Bronchial epithelial cell (primary cell): ENCODE measurements at regions not wholly inside any gene's neighbourhood (a gene's known extent, or its start where the extent isn't known, plus 50 kb on each side); places are given as distances from the start of the nearest gene placed in this dataset.
"Not testable (repeated sequence)": the region's sequence is repeated elsewhere in the genome, so short reads cannot be mapped to it uniquely, and the experiment has no call there.

Source experiments
- DNase-seq: peaks from one replicate; pipeline ENCODE4 v3.0.0-alpha.2; 2010; ENCODE audit warnings: low read depth
- FAIRE-seq: peaks from 2 replicates; lab custom pipeline; 2011; peaks lifted over from hg19 to GRCh38; lab: Jason Lieb, UNC
- H3K27me3 ChIP-seq: 2 replicates; pipeline ENCODE4 v1.5.1; 2011; ENCODE audit warnings: low read length; ENCODE audit not compliant: control insufficient read depth, insufficient read depth
- H3K36me3 ChIP-seq: 2 replicates; pipeline ENCODE4 v1.5.1; 2011; ENCODE audit warnings: low read length; ENCODE audit not compliant: control insufficient read depth, insufficient read depth
- H3K4me3 ChIP-seq: 2 replicates; pipeline ENCODE4 v1.5.1; 2011; ENCODE audit warnings: mild to moderate bottlenecking, low read depth, low read length, control low read depth
- TF ChIP-seq, protein P1 (sequence below): IDR thresholded peaks from 2 replicates; pipeline ENCODE4 v1.5.1; 2011; ENCODE audit warnings: mild to moderate bottlenecking, moderate library complexity, low read length, control low read depth, inconsistent platforms; ENCODE audit not compliant: insufficient read depth, severe bottlenecking

DNA sequence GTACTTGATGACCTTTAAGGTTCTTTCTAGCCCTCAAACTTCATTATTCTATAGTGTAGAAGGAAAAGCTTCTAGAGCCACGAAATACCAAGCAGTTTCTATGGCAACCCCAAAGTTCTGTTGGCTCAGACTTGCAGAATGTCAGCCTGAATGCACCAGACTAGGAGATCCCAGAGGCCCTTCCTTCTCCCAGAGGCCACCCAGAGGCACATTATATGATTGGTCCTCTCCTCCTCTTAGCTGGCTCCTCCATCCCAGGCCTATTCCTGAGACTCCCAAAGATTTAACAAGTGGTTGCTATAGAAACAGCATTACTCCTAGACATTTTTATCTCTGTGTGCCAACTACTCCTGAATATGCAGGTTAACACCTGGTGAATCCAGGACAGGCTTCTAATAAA, 69.2 kb upstream of the CCDC90B start:
- Histone ChIP-seq H3K27me3 (no peaks in the 10 kb centered on the region), H3K4me3 (no peak overlapping the region), H3K36me3 (no peaks in the 10 kb centered on the region)
- FAIRE-seq, result no peak
- DNase-seq, result no peak
- TF ChIP-seq, protein P1, sequence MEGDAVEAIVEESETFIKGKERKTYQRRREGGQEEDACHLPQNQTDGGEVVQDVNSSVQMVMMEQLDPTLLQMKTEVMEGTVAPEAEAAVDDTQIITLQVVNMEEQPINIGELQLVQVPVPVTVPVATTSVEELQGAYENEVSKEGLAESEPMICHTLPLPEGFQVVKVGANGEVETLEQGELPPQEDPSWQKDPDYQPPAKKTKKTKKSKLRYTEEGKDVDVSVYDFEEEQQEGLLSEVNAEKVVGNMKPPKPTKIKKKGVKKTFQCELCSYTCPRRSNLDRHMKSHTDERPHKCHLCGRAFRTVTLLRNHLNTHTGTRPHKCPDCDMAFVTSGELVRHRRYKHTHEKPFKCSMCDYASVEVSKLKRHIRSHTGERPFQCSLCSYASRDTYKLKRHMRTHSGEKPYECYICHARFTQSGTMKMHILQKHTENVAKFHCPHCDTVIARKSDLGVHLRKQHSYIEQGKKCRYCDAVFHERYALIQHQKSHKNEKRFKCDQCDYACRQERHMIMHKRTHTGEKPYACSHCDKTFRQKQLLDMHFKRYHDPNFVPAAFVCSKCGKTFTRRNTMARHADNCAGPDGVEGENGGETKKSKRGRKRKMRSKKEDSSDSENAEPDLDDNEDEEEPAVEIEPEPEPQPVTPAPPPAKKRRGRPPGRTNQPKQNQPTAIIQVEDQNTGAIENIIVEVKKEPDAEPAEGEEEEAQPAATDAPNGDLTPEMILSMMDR, result no peak

DNA sequence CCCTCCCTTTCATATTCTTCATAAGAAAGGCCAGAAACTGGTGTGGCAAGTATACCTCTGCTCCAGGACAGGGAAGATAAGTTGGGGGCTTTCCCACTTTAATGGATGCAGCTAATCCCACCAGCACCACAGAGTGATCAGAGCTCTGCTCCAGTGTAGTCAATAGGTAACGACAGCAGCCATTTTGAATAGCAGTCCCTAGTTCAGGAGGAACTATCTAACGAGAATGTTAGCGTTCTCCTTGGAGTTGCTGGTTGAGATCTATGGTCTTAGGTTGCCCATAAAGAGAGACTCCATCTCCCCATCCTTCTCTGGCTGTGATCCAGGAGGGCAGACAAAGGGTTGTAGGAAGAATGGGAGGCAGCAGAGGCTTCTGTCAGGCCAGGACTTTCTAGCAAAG, 64.0 kb upstream of the CCDC90B start:
- no peaks in the 10 kb centered on the region for H3K27me3 ChIP-seq
- no peak overlapping the region for H3K4me3 ChIP-seq
- no peaks in the 10 kb centered on the region for H3K36me3 ChIP-seq
- TF ChIP-seq, protein P1, result no peak
- DNase-seq (no peak), FAIRE-seq (no peak)

DNA sequence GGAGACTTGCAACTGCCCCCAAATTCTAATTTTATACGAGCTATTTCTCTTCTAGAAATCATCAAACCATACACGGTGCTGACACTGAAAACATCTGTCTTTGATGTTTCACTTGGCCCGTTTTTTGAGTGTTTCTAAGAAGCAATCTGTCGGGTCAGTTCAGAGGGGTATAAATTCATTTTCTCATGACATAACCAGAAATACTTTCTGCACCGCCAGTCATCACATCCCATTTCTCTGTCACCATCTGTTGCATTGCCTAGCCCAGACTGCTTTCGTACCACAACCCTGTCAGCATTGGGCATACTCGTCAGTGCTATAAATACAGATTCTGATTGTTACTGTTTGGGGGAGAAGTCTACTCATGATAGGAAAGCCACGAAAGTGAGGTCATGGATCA, 63.1 kb upstream of the CCDC90B start:
- no peaks in the 10 kb centered on the region for H3K27me3 ChIP-seq
- no peaks in the 10 kb centered on the region for H3K36me3 ChIP-seq
- H3K4me3 ChIP-seq, result no peak overlapping the region
- FAIRE-seq, result no peak
- TF ChIP-seq, protein P1, result no peak
- no peak for DNase-seq

DNA sequence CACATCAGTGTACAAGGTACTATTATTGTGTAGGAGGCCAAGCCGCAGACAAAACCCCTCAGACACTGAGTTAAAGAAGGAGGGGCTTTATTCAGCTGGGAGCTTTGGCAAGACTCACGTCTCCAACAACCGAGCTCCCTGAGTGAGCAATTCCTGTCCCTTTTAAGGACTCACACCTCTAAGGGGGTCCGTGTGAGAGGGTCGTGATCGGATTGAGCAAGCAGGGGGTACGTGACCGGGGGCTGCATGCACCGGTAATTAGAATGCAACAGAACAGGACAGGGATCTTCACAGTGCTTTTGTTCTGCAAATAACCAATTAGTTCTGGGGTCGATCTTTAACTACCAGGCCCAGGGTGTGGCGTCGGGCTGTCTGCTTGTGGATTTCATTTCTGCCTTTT, 60.5 kb upstream of the CCDC90B start:
- not testable (repeated sequence) for FAIRE-seq, H3K27me3 ChIP-seq, DNase-seq, H3K36me3 ChIP-seq, H3K4me3 ChIP-seq

DNA sequence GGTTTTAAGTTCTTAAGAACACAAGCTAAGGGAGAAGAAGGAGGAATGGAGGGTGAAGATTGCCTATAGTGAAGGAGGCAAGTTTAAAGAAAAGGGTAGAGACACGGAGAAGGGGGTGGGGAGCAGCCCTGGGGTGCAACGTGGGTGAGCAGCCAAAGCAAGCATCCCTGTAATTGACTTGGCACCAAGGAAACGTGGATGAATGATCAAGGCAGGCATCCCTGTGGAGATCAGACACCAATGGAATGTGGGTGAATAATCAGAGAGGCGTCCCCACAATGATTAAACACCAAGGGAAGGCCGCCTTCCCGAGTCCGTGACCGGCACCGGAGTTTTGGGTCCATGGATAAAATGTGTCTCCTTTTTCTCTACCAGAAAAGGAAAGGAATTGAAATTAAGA, 58.4 kb upstream of the CCDC90B start:
- not testable (repeated sequence) for H3K27me3 ChIP-seq, FAIRE-seq

DNA sequence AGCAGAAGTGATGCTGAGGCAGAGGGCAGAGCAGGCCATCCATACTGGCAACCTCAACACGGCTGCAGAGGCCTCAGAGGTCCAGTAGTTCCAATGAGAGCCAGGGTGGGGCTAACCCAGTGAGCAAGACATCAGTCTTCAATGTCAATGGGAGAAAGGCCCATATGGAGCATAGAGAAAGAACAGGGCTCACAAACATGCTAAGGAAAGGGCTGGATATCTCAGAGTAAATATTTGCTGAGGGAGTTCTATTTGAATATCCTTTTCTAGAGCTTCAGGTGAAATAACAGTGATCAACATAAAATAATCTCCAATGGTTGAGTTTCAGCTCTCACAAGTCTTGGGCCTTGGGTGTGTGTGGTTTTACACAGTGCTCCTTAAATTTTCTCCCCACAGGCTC, 50.8 kb upstream of the CCDC90B start:
- H3K27me3 ChIP-seq, result no peaks in the 10 kb centered on the region
- TF ChIP-seq, protein P1, result no peak
- FAIRE-seq (no peak), DNase-seq (no peak)
- no peak overlapping the region for H3K4me3 ChIP-seq
- H3K36me3 ChIP-seq, result no peaks in the 10 kb centered on the region

More for the DNA sequence above, 58.4 kb upstream of the CCDC90B start:
- DNase-seq, H3K36me3 ChIP-seq, H3K4me3 ChIP-seq: not testable (repeated sequence)
